Parathyroid adenoma (tissue), 2 donors: ENCODE measurements at regions not wholly inside any gene's neighbourhood (a gene's known extent, or its start where the extent isn't known, plus 50 kb on each side); places are given as distances from the start of the nearest gene placed in this dataset.
"Not testable (repeated sequence)": the region's sequence is repeated elsewhere in the genome, so short reads cannot be mapped to it uniquely, and the experiment has no call there.

Experiments
- H2AFZ ChIP-seq: fragments of 300-600 bp; sonication (generic); one replicate; pipeline ENCODE4 v1.7.0; 2017; ENCODE audit warnings: antibody characterized with exemption, mild to moderate bottlenecking
- H3K27ac ChIP-seq: fragments of 300-600 bp; sonication (generic); one replicate; pipeline ENCODE4 v1.7.0; 2017
- H3K27me3 ChIP-seq: fragments of 300-600 bp; sonication (generic); one replicate; pipeline ENCODE4 v1.7.0; 2017; ENCODE audit warnings: low read length; ENCODE audit not compliant: control insufficient read depth, insufficient read depth
- H3K36me3 ChIP-seq: fragments of 300-600 bp; sonication (generic); one replicate; pipeline ENCODE4 v1.7.0; 2017; ENCODE audit warnings: low read length; ENCODE audit not compliant: control insufficient read depth, insufficient read depth
- H3K4me1 ChIP-seq: fragments of 300-600 bp; sonication (generic); one replicate; pipeline ENCODE4 v1.7.0; 2017; ENCODE audit warnings: control low read depth
- H3K4me2 ChIP-seq: fragments of 300-600 bp; sonication (generic); one replicate; pipeline ENCODE4 v1.7.0; 2017; ENCODE audit warnings: low read length
- H3K4me3 ChIP-seq: fragments of 300-600 bp; sonication (generic); one replicate; pipeline ENCODE4 v1.7.0; 2017; ENCODE audit warnings: low read depth, low read length
- H3K79me2 ChIP-seq: fragments of 300-600 bp; sonication (generic); one replicate; pipeline ENCODE4 v1.7.0; 2017; ENCODE audit warnings: control low read depth
- H3K9ac ChIP-seq: fragments of 300-600 bp; sonication (generic); one replicate; pipeline ENCODE4 v1.7.0; 2017; ENCODE audit warnings: mild to moderate bottlenecking
- H3K9me3 ChIP-seq: fragments of 300-600 bp; sonication (generic); one replicate; pipeline ENCODE4 v1.7.0; 2017; ENCODE audit warnings: low read length; ENCODE audit not compliant: control insufficient read depth
- CTCF ChIP-seq: fragments of 300-600 bp; sonication (generic); IDR thresholded peaks from one replicate; pipeline ENCODE4 v1.7.0; 2017; ENCODE audit warnings: antibody characterized with exemption, mild to moderate bottlenecking
- donor health status: primary hyperparathyroidism.

- TF ChIP-seq CTCF = no peak
- Histone ChIP-seq H3K36me3 (no peaks in the 10 kb centered on the region), H3K79me2 (no peaks in the 10 kb centered on the region), H3K4me2 (no peak overlapping the region), H3K4me3 (no peak overlapping the region), H2AFZ (no peak overlapping the region), H3K9ac (no peak overlapping the region), H3K27ac (no peak overlapping the region), H3K27me3 (no peaks in the 10 kb centered on the region), H3K9me3 (no peaks in the 10 kb centered on the region), H3K4me1 (no peaks in the 10 kb centered on the region)
These were observed 500.4 kb downstream of the COL12A1 start for GRCh38 chr6:74705451-74705850.

- not testable (repeated sequence) for H3K36me3 ChIP-seq, H2AFZ ChIP-seq, H3K4me1 ChIP-seq, H3K27ac ChIP-seq, H3K4me3 ChIP-seq, H3K4me2 ChIP-seq, H3K79me2 ChIP-seq, H3K9ac ChIP-seq, H3K27me3 ChIP-seq, H3K9me3 ChIP-seq
These were observed 501.3 kb downstream of the COL12A1 start for GRCh38 chr6:74704540-74704939.

- H3K9me3 ChIP-seq = no peaks in the 10 kb centered on the region
- no peaks in the 10 kb centered on the region for H3K4me1 ChIP-seq
- H3K4me2 ChIP-seq = no peak overlapping the region
- no peaks in the 10 kb centered on the region for H3K79me2 ChIP-seq
- H3K4me3 ChIP-seq = no peak overlapping the region
- TF ChIP-seq CTCF = no peak
- no peaks in the 10 kb centered on the region for H3K36me3 ChIP-seq
- H3K27ac ChIP-seq = no peak overlapping the region
- H3K9ac ChIP-seq = no peak overlapping the region
- H2AFZ ChIP-seq = no peak overlapping the region
- no peaks in the 10 kb centered on the region for H3K27me3 ChIP-seq
These were observed 515.5 kb downstream of the COL12A1 start for GRCh38 chr6:74690365-74690764.

- no peaks in the 10 kb centered on the region for H3K4me1 ChIP-seq
- no peaks in the 10 kb centered on the region for H3K36me3 ChIP-seq
- no peak overlapping the region for H3K4me3 ChIP-seq
- H3K9ac ChIP-seq = no peak overlapping the region
- H3K4me2 ChIP-seq = no peak overlapping the region
- TF ChIP-seq CTCF = no peak
- no peaks in the 10 kb centered on the region for H3K9me3 ChIP-seq
- no peak overlapping the region for H3K27ac ChIP-seq
- H3K27me3 ChIP-seq = no peaks in the 10 kb centered on the region
- no peaks in the 10 kb centered on the region for H3K79me2 ChIP-seq
- H2AFZ ChIP-seq = no peak overlapping the region
These were observed 516.3 kb downstream of the COL12A1 start for GRCh38 chr6:74689601-74690000.

- Histone ChIP-seq H2AFZ (no peak overlapping the region), H3K4me3 (no peak overlapping the region), H3K4me2 (no peak overlapping the region), H3K36me3 (no peaks in the 10 kb centered on the region), H3K9me3 (no peaks in the 10 kb centered on the region), H3K27ac (no peak overlapping the region), H3K9ac (no peak overlapping the region), H3K27me3 (no peaks in the 10 kb centered on the region), H3K4me1 (no peaks in the 10 kb centered on the region), H3K79me2 (no peaks in the 10 kb centered on the region)
- TF ChIP-seq CTCF = no peak
These were observed 528.4 kb downstream of the COL12A1 start for GRCh38 chr6:74677463-74677862.
